ENCODE measurements at regions not wholly inside any gene's neighbourhood (a gene's known extent, or its start where the extent isn't known, plus 50 kb on each side); places are given as distances from the start of the nearest gene placed in this dataset.

DNA sequence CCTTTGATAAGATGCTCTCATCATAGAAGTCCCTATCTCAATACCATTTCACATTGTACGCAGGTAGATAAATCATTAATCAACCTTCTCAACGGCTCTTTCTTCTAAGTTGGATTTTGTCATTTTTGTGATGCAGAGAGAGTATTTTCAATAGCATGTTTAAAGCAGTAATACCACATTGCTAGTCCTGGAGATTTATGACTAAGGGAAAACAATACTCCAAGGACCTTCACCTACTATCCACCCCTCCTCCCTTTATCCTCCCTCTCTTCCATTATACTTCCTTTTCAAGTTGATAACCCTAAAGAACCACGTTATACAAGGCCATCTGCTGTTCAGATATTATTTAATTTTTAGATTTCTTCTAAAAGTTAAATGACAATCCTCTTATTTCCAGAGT, 65.3 kb upstream of the CHMP2B start:
- H3K27ac ChIP-seq = no peak overlapping the region
- H3K9me3 ChIP-seq = no peaks in the 10 kb centered on the region
- H3K27me3 ChIP-seq = no peaks in the 10 kb centered on the region
- DNase-seq (ENCODE audit: low spot score in 2 of 2) = no peak
- H3K36me3 ChIP-seq = no peaks in the 10 kb centered on the region
- H3K4me1 ChIP-seq = peaks cover 0 to 1% (median 0%) of the 10 kb centered on the region in 4 donors
- TF ChIP-seq, protein P1, sequence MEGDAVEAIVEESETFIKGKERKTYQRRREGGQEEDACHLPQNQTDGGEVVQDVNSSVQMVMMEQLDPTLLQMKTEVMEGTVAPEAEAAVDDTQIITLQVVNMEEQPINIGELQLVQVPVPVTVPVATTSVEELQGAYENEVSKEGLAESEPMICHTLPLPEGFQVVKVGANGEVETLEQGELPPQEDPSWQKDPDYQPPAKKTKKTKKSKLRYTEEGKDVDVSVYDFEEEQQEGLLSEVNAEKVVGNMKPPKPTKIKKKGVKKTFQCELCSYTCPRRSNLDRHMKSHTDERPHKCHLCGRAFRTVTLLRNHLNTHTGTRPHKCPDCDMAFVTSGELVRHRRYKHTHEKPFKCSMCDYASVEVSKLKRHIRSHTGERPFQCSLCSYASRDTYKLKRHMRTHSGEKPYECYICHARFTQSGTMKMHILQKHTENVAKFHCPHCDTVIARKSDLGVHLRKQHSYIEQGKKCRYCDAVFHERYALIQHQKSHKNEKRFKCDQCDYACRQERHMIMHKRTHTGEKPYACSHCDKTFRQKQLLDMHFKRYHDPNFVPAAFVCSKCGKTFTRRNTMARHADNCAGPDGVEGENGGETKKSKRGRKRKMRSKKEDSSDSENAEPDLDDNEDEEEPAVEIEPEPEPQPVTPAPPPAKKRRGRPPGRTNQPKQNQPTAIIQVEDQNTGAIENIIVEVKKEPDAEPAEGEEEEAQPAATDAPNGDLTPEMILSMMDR (IDR thresholded peaks at IDR 0.05) = no peak
- TF ChIP-seq EP300 (IDR thresholded peaks at IDR 0.05) (no peak), POLR2A (IDR thresholded peaks at IDR 0.05) (no peak)
- 41 to 67% methylated on average over 3 of the region's 3 CpGs for WGBS, 2 donors
- no peak overlapping the region for H3K4me3 ChIP-seq

DNA sequence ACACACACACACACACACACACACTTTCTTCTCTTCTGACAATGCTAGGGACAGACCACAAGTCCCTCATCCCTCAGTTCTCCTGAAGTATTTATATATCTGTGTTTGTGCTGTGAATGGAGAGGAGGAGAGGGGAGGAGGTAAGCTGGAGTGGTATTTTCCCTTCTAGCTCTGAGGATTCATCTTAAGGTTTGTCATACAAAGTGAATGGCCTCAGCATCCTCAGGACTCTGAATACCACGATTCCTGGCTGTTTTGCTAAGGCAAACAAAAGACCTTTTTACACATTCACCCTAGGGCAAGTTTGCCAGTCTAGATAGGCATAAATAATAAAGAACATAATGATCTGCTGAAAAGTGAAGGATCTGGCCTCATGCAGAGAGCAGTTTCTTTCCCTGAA, 65.7 kb upstream of the CHMP2B start:
- 17 to 32% methylated on average over 1 of the region's 1 CpG for WGBS, 2 donors

DNA sequence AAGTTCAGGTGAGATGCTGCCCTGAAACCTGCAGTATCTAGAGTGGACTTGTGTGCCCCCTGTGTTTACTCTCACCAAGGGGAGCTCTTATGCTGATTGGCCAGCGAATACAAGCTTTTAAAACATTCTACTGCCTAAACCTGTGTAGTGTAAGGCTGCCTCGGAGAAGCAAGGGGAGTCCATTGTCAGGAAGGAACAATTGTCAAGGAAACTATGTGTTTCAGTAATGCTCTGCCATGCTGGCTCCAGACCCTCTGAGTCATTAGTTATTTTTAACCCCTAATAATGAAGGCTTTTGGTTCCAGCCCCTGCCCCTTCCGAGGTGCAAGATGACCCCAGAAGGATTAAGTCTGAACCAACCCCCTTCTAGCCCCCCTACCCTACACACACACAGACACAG, 66.1 kb upstream of the CHMP2B start:
- no peak overlapping the region for H3K4me3 ChIP-seq
- 29 to 55% methylated on average over 3 of the region's 3 CpGs for whole genome bisulfite sequencing, 2 donors
- no peaks in the 10 kb centered on the region for H3K27me3 ChIP-seq
- TF ChIP-seq, protein P1 (IDR thresholded peaks at IDR 0.05) = no peak
- TF ChIP-seq EP300 (IDR thresholded peaks at IDR 0.05) (no peak), POLR2A (IDR thresholded peaks at IDR 0.05) (no peak)
- no peaks in the 10 kb centered on the region for H3K9me3 ChIP-seq
- H3K27ac ChIP-seq = no peak overlapping the region
- no peaks in the 10 kb centered on the region for H3K36me3 ChIP-seq
- no peaks in the 10 kb centered on the region for H3K4me1 ChIP-seq
- DNase-seq (ENCODE audit: low spot score in 2 of 2) = no peak

More for the DNA sequence above, 65.7 kb upstream of the CHMP2B start:
- no peaks in the 10 kb centered on the region for H3K4me1 ChIP-seq
- H3K27ac ChIP-seq = no peak overlapping the region
- TF ChIP-seq EP300 (IDR thresholded peaks at IDR 0.05) = no peak
- TF ChIP-seq, protein P1 (IDR thresholded peaks at IDR 0.05) = no peak
- TF ChIP-seq POLR2A (IDR thresholded peaks at IDR 0.05) = no peak
- no peaks in the 10 kb centered on the region for H3K27me3 ChIP-seq
- DNase-seq (ENCODE audit: low spot score in 2 of 2) = no peak
- no peak overlapping the region for H3K4me3 ChIP-seq
- no peaks in the 10 kb centered on the region for H3K36me3 ChIP-seq
- H3K9me3 ChIP-seq = no peaks in the 10 kb centered on the region

DNA sequence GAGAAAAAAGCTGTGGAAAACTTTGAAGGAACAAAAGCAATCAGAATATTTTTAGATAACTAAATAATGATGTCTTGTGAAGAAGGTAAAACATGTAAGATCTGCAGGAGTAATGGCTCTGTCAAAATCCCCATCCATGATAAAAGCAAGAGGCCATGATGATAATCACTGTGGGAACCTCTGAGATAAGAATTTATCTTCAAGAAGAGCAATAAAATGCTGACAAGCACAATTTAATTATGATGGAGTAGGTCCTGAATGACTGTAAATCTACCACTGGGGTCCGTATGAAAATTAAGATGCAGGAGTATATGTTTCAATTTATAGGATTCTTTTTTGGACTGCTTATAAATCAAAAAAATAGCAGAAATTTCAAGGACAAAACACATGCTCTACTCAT, 68.3 kb upstream of the CHMP2B start:
- Histone ChIP-seq H3K4me3 (no peak overlapping the region), H3K4me1 (no peaks in the 10 kb centered on the region), H3K9me3 (no peaks in the 10 kb centered on the region), H3K27ac (no peak overlapping the region), H3K36me3 (no peaks in the 10 kb centered on the region), H3K27me3 (no peaks in the 10 kb centered on the region)
- DNase-seq (ENCODE audit: low spot score in 2 of 2) = no peak
- TF ChIP-seq, protein P1 (IDR thresholded peaks at IDR 0.05) = no peak
- TF ChIP-seq EP300 (IDR thresholded peaks at IDR 0.05) (no peak), POLR2A (IDR thresholded peaks at IDR 0.05) (no peak)
- WGBS, 2 donors = 48 to 58% methylated on average over 1 of the region's 1 CpG

DNA sequence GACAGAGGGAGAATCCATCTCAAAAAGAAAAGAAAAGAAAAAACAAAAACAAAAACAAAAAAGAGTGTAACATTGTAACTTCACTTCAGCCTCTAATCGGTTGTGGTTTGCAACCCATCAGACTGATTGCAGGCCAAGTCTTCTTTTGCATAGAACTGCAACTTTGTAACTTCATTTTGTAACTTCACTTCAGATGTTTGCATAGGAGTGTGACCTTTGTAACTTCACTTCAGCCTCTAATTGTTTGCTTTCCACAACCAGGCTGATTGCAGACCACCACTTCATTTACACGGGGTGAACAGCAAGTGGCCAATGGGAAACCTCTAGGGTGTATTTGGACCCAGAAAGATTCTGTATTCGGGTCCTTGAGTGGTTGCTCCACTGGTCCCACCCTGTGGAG, 79.1 kb upstream of the CHMP2B start:
- Histone ChIP-seq H3K9me3 (peaks cover 0 to 9% (median 0%) of the 10 kb centered on the region in 4 donors), H3K36me3 (no peaks in the 10 kb centered on the region), H3K4me1 (no peaks in the 10 kb centered on the region), H3K4me3 (no peak overlapping the region), H3K27me3 (no peaks in the 10 kb centered on the region), H3K27ac (no peak overlapping the region)
- no peak for TF ChIP-seq EP300 (IDR thresholded peaks at IDR 0.05)
- DNase-seq (ENCODE audit: low spot score in 2 of 2) = no peak
- 81 to 90% methylated on average over 3 of the region's 3 CpGs for WGBS, 2 donors

DNA sequence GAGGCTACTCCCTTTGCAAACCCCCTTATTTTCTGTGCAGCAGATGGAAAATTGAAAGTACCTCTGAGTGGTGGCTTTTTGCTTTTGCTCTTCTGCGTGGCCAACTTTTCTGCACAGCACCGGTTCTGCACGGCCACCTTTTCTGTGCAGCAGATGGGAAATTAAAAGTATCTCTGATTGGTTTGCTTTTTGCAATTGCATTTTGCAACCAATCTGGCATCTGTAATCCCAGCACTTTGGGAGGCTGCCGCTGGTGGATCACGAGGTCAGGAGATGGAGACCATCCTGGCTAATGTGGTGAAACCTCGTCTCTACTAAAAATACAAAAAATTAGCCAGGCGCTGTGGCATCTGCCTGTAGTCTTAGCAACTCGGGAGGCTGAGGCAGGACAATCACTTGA, 79.5 kb upstream of the CHMP2B start:
- no peaks in the 10 kb centered on the region for H3K27me3 ChIP-seq
- TF ChIP-seq, protein P1 (IDR thresholded peaks at IDR 0.05) = no peak
- TF ChIP-seq EP300 (IDR thresholded peaks at IDR 0.05) = no peak
- TF ChIP-seq POLR2A (IDR thresholded peaks at IDR 0.05) = no peak
- no peak overlapping the region for H3K27ac ChIP-seq
- H3K9me3 ChIP-seq = peaks cover 0 to 9% (median 0%) of the 10 kb centered on the region in 4 donors
- no peak for DNase-seq (ENCODE audit: low spot score in 2 of 2)
- H3K36me3 ChIP-seq = no peaks in the 10 kb centered on the region
- WGBS, 2 donors = 88 to 92% methylated on average over 8 of the region's 8 CpGs
- H3K4me3 ChIP-seq = no peak overlapping the region
- no peaks in the 10 kb centered on the region for H3K4me1 ChIP-seq

Data from tibial nerve (tissue), 4 donors.